B cell (primary cell): ENCODE measurements at regions not wholly inside any gene's neighbourhood (a gene's known extent, or its start where the extent isn't known, plus 50 kb on each side); places are given as distances from the start of the nearest gene placed in this dataset.

Source experiments
- ATAC-seq: fragments of 200-7000 bp; cut with Tn5 transposase; one replicate; pipeline ENCODE4 v1.10.0; 2021; ENCODE audit warnings: low read depth, mild to moderate bottlenecking, moderate number of reproducible peaks, moderate library complexity
- CTCF ChIA-PET: fragments of 350-600 bp; sonication (Branson Sonifier 250); formaldehyde crosslinking; loops from one replicate; lab custom pipeline; 2021; ENCODE audit warnings: antibody characterized with exemption, inconsistent platforms; lab: Charles Lee
- POLR2A ChIA-PET: fragments of 350-600 bp; sonication (Branson Sonifier 250); formaldehyde crosslinking; loops from one replicate; lab custom pipeline; 2021; ENCODE audit warnings: antibody characterized with exemption; lab: Charles Lee
- DNase-seq: peaks from one replicate; pipeline ENCODE4 v3.0.0; 2013
- H2AFZ ChIP-seq: 2 replicates; pipeline ENCODE4 v1.6.1; 2012; ENCODE audit warnings: mild to moderate bottlenecking, low read depth, low read length; ENCODE audit not compliant: insufficient read depth, poor library complexity, severe bottlenecking
- H3K27ac ChIP-seq, 2 donors: 1 replicate in 1 of 2; 2 replicates in 1 of 2; pipeline ENCODE4 v1.5.1; 2012 to 2013; ENCODE audit warnings: low read length in 2 of 2, mild to moderate bottlenecking in 2 of 2, moderate library complexity in 1 of 2
- H3K27me3 ChIP-seq, 4 experiments: fragments of 200-600 bp in 1 of 4; sonication (generic) in 1 of 4; replicated peaks in 1 of 4; 1 replicate in 2 of 4; 2 replicates in 2 of 4; pipeline versions ENCODE4 v1.6.1 to v1.7.0; 2013 to 2016; ENCODE audit warnings: low read length in 3 of 4, mild to moderate bottlenecking in 2 of 4, mixed read lengths in 1 of 4, moderate library complexity in 1 of 4; ENCODE audit not compliant: insufficient read depth in 4 of 4, control insufficient read depth in 3 of 4; ENCODE audit errors: control extremely low read depth in 1 of 4
- H3K36me3 ChIP-seq, 2 experiments: replicated peaks in 1 of 2; 1 replicate in 1 of 2; 2 replicates in 1 of 2; pipeline versions ENCODE4 v1.6.1 to v1.7.1; 2013; ENCODE audit warnings: low read length in 1 of 2; ENCODE audit not compliant: insufficient read depth in 2 of 2, control insufficient read depth in 1 of 2; ENCODE audit errors: control extremely low read depth in 1 of 2, extremely low read depth in 1 of 2
- H3K4me1 ChIP-seq, 2 donors: fragments of 200-600 bp in 1 of 2; sonication (generic) in 1 of 2; 1 replicate in 1 of 2; 2 replicates in 1 of 2; pipeline versions ENCODE4 v1.5.1 to v1.6.1; 2013 to 2017; ENCODE audit warnings: low read length in 2 of 2; ENCODE audit not compliant: control insufficient read depth in 2 of 2, insufficient read depth in 2 of 2
- H3K4me2 ChIP-seq: replicated peaks from 2 replicates; pipeline ENCODE3; 2012; ENCODE audit warnings: mild to moderate bottlenecking, low read depth, low read length; ENCODE audit not compliant: poor library complexity, severe bottlenecking
- H3K4me3 ChIP-seq, 5 experiments: fragments of 200-600 bp in 1 of 5; sonication (generic) in 1 of 5; 1 replicate in 3 of 5; 2 replicates in 2 of 5; pipeline versions ENCODE4 v1.5.1 to v1.7.0; 2011 to 2016; ENCODE audit warnings: low read length in 4 of 5, mild to moderate bottlenecking in 4 of 5, low read depth in 2 of 5, control low read depth in 1 of 5, moderate library complexity in 1 of 5; ENCODE audit not compliant: insufficient read depth in 1 of 5; ENCODE audit errors: control extremely low read depth in 1 of 5, extremely low read depth in 1 of 5
- H3K79me2 ChIP-seq: fragments of 200-600 bp; sonication (generic); one replicate; pipeline ENCODE4 v1.6.0; 2016; ENCODE audit warnings: low read length; ENCODE audit not compliant: control insufficient read depth, insufficient read depth
- H3K9ac ChIP-seq: fragments of 200-600 bp; sonication (generic); 2 replicates; pipeline ENCODE4 v1.6.1; 2017; ENCODE audit warnings: mild to moderate bottlenecking, low read length, moderate library complexity
- H3K9me3 ChIP-seq, 3 donors: one replicate each; pipeline versions ENCODE4 v1.6.1 to v1.7.1; 2013; ENCODE audit warnings: low read length in 2 of 3; ENCODE audit not compliant: control insufficient read depth in 2 of 3, insufficient read depth in 1 of 3; ENCODE audit errors: control extremely low read depth in 1 of 3
- H4K20me1 ChIP-seq: 2 replicates; pipeline ENCODE4 v1.6.0; 2012; ENCODE audit warnings: mild to moderate bottlenecking, low read length; ENCODE audit not compliant: insufficient read depth, control insufficient read depth, poor library complexity, severe bottlenecking
- H3K27ac Mint-ChIP-seq: one replicate; pipeline ENCODE4 v1.8.0; 2021; ENCODE audit warnings: mixed read lengths
- H3K27me3 Mint-ChIP-seq: one replicate; pipeline ENCODE4 v1.8.0; 2021; ENCODE audit warnings: mixed read lengths
- H3K4me1 Mint-ChIP-seq: one replicate; pipeline ENCODE4 v1.8.0; 2021; ENCODE audit warnings: mixed read lengths
- H3K4me3 Mint-ChIP-seq: one replicate; pipeline ENCODE4 v1.8.0; 2021; ENCODE audit warnings: mixed read lengths
- H3K9me3 Mint-ChIP-seq: one replicate; pipeline ENCODE4 v1.8.0; 2022; ENCODE audit warnings: mixed read lengths; ENCODE audit not compliant: insufficient read depth
- EZH2 ChIP-seq: IDR thresholded peaks from 2 replicates; pipeline ENCODE4 v1.6.1; 2012; ENCODE audit warnings: borderline replicate concordance, low read depth, mild to moderate bottlenecking, moderate library complexity, low read length; ENCODE audit not compliant: insufficient read depth, poor library complexity, severe bottlenecking
- WGBS: methylation state at CpG from one replicate; pipeline ENCODE4 v1.1.5; 2013; ENCODE audit warnings: missing lambda C conversion rate; ENCODE audit not compliant: insufficient coverage; 5-methylcytosine and 5-hydroxymethylcytosine counted together
- intact Hi-C: fragments of 100-400 bp; cut with micrococcal nuclease; formaldehyde crosslinking; loops from one replicate; pipeline ENCODE4 v1.10.0; 2022
- TF ChIP-seq, protein P1 (sequence below): fragments of 200-600 bp; IDR thresholded peaks from one replicate; pipeline ENCODE4 v1.8.0; 2022; ENCODE audit warnings: antibody characterized with exemption, mild to moderate bottlenecking

DNA sequence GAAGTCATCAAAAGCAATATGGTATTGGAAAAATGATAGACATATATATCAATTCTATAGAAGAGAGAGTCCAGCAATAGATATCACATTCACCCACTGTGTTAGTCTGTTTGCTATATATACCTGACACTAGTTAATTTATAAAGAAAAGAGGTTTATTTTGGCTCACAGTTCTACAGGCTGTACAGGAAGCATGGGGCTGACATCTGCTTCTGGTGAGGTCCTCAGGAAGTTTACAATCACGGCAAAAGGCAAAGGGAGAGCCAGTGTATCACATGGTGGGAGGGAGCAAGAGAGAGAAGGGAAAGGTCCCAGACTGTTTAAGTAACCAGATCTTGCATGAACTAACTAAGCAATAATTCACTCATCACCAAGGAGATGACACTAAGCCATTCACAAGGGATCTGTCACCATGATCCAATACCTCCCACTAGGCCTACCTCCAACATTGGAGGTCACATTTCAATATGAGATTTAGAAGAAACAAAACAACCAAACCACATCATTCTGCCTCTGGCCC, 470.6 kb downstream of the METTL4 start:
- H3K4me1 Mint-ChIP-seq: peaks cover 6% of the 10 kb centered on the region
- intact Hi-C loops: no loop called here
- no peaks in the 10 kb centered on the region for H3K27me3 ChIP-seq
- no peak overlapping the region for H3K4me2 ChIP-seq
- H3K4me3 Mint-ChIP-seq: no peak overlapping the region
- no peaks in the 10 kb centered on the region for H3K79me2 ChIP-seq
- H3K9ac ChIP-seq: no peak overlapping the region
- peaks cover 5% of the 10 kb centered on the region for H3K27me3 Mint-ChIP-seq
- no peak for DNase-seq
- CTCF ChIA-PET: no interaction called here
- H3K27ac Mint-ChIP-seq: no peak overlapping the region
- no peak for ATAC-seq
- no peaks in the 10 kb centered on the region for H3K9me3 Mint-ChIP-seq
- H4K20me1 ChIP-seq: no peaks in the 10 kb centered on the region
- H3K36me3 ChIP-seq: no peaks in the 10 kb centered on the region
- H3K4me3 ChIP-seq: no peak overlapping the region
- no peak overlapping the region for H3K27ac ChIP-seq
- H3K9me3 ChIP-seq: peaks cover 0 to 1% (median 0%) of the 10 kb centered on the region in 3 donors
- no peak for TF ChIP-seq EZH2
- TF ChIP-seq, protein P1, sequence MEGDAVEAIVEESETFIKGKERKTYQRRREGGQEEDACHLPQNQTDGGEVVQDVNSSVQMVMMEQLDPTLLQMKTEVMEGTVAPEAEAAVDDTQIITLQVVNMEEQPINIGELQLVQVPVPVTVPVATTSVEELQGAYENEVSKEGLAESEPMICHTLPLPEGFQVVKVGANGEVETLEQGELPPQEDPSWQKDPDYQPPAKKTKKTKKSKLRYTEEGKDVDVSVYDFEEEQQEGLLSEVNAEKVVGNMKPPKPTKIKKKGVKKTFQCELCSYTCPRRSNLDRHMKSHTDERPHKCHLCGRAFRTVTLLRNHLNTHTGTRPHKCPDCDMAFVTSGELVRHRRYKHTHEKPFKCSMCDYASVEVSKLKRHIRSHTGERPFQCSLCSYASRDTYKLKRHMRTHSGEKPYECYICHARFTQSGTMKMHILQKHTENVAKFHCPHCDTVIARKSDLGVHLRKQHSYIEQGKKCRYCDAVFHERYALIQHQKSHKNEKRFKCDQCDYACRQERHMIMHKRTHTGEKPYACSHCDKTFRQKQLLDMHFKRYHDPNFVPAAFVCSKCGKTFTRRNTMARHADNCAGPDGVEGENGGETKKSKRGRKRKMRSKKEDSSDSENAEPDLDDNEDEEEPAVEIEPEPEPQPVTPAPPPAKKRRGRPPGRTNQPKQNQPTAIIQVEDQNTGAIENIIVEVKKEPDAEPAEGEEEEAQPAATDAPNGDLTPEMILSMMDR: no peak
- POLR2A ChIA-PET: no interaction called here
- no peaks in the 10 kb centered on the region for H3K4me1 ChIP-seq
- no CpG with 5 or more reads among the region's 1 CpG for WGBS
- H2AFZ ChIP-seq: no peak overlapping the region

DNA sequence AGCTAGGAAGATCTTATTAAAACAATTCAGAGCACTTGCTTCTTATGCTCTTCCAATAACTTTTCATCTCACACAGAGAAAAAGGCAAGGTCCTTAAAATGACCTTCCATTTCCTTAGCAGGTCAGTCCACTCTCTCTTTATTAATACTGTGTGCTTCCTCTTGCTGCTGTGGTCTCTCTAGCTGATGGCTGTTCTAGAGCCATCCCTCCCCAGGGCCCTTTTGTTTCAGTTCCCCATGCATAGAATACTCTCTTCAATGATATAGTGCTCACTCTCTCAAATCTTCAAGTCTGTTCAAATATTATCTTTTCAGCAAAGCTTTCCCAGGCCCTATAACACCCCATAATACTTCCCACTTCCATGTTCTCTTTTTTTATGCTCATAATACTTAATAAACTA, 469.3 kb downstream of the METTL4 start:
- Histone ChIP-seq H3K27ac (no peak overlapping the region), H3K9ac (no peak overlapping the region), H3K4me1 (no peaks in the 10 kb centered on the region), H3K4me3 (no peak overlapping the region), H3K9me3 (peaks cover 0 to 1% (median 0%) of the 10 kb centered on the region in 3 donors), H3K27me3 (no peaks in the 10 kb centered on the region), H2AFZ (no peak overlapping the region), H3K4me2 (no peak overlapping the region), H3K36me3 (no peaks in the 10 kb centered on the region), H3K79me2 (no peaks in the 10 kb centered on the region), H4K20me1 (no peaks in the 10 kb centered on the region)
- Mint-ChIP-seq H3K4me3 (no peak overlapping the region), H3K27ac (no peak overlapping the region), H3K9me3 (no peaks in the 10 kb centered on the region), H3K4me1 (peaks cover 6% of the 10 kb centered on the region), H3K27me3 (no peaks in the 10 kb centered on the region)
- ChIA-PET CTCF (interaction anchor here (1.1 kb wide), 1 partner anchor 445 kb away, joined by 5 read pairs; no protein-coding TSS in a partner anchor), POLR2A (no interaction called here)
- TF ChIP-seq EZH2: no peak
- TF ChIP-seq, protein P1: no peak
- intact Hi-C loops: no loop called here
- DNase-seq: no peak
- ATAC-seq: no peak
